ENCODE measurements at regions not wholly inside any gene's neighbourhood (a gene's known extent, or its start where the extent isn't known, plus 50 kb on each side); places are given as distances from the start of the nearest gene placed in this dataset.

DNA sequence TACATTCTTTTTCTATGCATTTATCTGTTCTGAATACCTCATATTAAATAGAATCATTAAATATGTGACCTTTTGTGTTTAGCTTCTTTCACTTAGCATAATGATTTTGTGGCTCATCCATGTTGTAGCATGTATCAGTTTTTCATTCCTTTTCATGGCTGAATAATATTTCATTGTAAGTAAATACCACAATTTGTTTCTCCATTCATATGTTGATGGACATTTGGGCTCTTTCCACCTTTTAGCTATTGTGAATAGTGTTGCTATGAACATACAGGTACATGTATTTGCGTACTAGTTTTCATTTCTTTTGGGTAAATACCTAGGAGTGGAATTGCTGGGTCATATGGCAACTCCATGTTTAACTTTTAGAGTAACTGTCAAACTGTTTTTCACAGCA is 85.1 kb downstream of the GNL3L start:
- Histone ChIP-seq H3K9me3 (no peaks in the 10 kb centered on the region), H3K36me3 (no peaks in the 10 kb centered on the region), H3K4me3 (no peak overlapping the region), H3K27ac (no peak overlapping the region), H3K4me1 (no peaks in the 10 kb centered on the region), H3K27me3 (no peaks in the 10 kb centered on the region)
- TF ChIP-seq, protein P1, sequence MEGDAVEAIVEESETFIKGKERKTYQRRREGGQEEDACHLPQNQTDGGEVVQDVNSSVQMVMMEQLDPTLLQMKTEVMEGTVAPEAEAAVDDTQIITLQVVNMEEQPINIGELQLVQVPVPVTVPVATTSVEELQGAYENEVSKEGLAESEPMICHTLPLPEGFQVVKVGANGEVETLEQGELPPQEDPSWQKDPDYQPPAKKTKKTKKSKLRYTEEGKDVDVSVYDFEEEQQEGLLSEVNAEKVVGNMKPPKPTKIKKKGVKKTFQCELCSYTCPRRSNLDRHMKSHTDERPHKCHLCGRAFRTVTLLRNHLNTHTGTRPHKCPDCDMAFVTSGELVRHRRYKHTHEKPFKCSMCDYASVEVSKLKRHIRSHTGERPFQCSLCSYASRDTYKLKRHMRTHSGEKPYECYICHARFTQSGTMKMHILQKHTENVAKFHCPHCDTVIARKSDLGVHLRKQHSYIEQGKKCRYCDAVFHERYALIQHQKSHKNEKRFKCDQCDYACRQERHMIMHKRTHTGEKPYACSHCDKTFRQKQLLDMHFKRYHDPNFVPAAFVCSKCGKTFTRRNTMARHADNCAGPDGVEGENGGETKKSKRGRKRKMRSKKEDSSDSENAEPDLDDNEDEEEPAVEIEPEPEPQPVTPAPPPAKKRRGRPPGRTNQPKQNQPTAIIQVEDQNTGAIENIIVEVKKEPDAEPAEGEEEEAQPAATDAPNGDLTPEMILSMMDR (IDR thresholded peaks at IDR 0.05 in 4 of 5, conservative IDR thresholded peaks at IDR 0.05 in 1 of 5): no peak
- TF ChIP-seq POLR2A (IDR thresholded peaks at IDR 0.05): no peak
- intact Hi-C loops (cut with DNase I; ENCODE audit: low total_unique reads) (no loop called here), in situ Hi-C loops (cut with MboI; ENCODE audit: low sequenced_read_pairs in 4 of 4) (no loop called here)
- DNase-seq: no peak
- ATAC-seq: no peak

DNA sequence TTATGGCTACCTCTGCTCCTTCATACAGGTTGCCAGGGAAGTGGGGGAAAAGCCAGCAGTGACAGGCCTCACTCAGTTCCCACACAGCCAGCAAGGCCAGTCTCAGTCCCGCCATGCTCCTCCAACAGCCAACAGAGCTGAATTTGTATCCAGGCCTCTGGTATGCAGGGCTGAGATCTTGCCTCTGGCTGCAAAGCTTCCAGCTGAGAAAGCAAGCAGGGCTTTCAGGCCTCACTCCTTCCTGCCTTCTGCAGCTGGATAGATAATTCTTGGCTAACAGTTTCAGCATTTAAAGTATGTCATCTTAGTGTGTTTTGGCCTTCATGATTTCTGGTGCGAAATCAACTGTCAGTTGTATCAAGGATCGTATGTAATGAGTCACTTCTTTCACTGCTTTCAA is 103.6 kb downstream of the GNL3L start:
- in situ Hi-C loops (cut with MboI; ENCODE audit: low sequenced_read_pairs in 4 of 4) (loop anchor here in 2 of 4 donors (25.0 kb wide), 2 partner anchors 379 to 1079 kb away; partner anchors contain the start of genes APEX2 (in 1 of the 2) and RRAGB (in 1 of the 2)), intact Hi-C loops (cut with DNase I; ENCODE audit: low total_unique reads) (loop anchor here (10.0 kb wide), 1 partner anchor 589 kb away; the partner anchor contains the start of gene PHF8)
- no peak for TF ChIP-seq POLR2A (IDR thresholded peaks at IDR 0.05)
- TF ChIP-seq, protein P1 (IDR thresholded peaks at IDR 0.05 in 4 of 5, conservative IDR thresholded peaks at IDR 0.05 in 1 of 5): no peak
- DNase-seq (no peak), ATAC-seq (no peak)
- Histone ChIP-seq H3K36me3 (no peaks in the 10 kb centered on the region), H3K27ac (no peak overlapping the region), H3K27me3 (no peaks in the 10 kb centered on the region), H3K4me1 (peaks cover 0 to under 1% of the 10 kb centered on the region in 2 donors), H3K4me3 (no peak overlapping the region), H3K9me3 (peaks cover 0 to 9% (median 0%) of the 10 kb centered on the region in 3 donors)

DNA sequence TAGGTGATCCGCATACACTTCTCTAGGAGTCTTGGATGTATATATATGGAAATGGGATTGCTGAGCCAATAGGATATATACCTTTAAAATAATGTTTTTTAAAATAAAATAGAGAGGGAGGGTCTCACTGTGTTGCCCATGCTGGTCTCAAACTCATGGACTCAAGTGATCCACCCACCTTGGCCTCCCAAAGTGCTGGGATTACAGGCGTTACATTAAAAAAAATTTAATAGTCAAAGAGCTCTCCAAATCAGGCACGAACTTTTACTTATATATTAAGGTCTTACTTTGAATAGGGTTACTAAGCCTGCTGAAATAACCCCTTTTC is 109.0 kb downstream of the GNL3L start:
- intact Hi-C loops (cut with DNase I; ENCODE audit: low total_unique reads): loop anchor here (1.0 to 10.0 kb wide), 7 partner anchors 108 to 1198 kb away; partner anchors contain the start of genes FAM120C and PHF8
- no peaks in the 10 kb centered on the region for H3K36me3 ChIP-seq
- peak overlapping the region; percentile 37 to 63 (median 60) for H3K4me3 ChIP-seq
- H3K27me3 ChIP-seq: no peaks in the 10 kb centered on the region
- DNase-seq (no peak), ATAC-seq (no peak)
- peaks cover 13 to 20% of the 10 kb centered on the region in 2 donors for H3K4me1 ChIP-seq
- H3K27ac ChIP-seq: peak overlapping the region; percentile 85 to 92 (median 90)
- TF ChIP-seq, protein P1 (IDR thresholded peaks at IDR 0.05 in 4 of 5, conservative IDR thresholded peaks at IDR 0.05 in 1 of 5): no peak
- no peak for TF ChIP-seq POLR2A (IDR thresholded peaks at IDR 0.05)
- in situ Hi-C loops (cut with MboI; ENCODE audit: low sequenced_read_pairs in 4 of 4): loop anchor here in 2 of 4 donors (25.0 kb wide), 2 partner anchors 373 to 1073 kb away; partner anchors contain the start of genes APEX2 (in 1 of the 2) and RRAGB (in 1 of the 2)
- no peaks in the 10 kb centered on the region for H3K9me3 ChIP-seq

DNA sequence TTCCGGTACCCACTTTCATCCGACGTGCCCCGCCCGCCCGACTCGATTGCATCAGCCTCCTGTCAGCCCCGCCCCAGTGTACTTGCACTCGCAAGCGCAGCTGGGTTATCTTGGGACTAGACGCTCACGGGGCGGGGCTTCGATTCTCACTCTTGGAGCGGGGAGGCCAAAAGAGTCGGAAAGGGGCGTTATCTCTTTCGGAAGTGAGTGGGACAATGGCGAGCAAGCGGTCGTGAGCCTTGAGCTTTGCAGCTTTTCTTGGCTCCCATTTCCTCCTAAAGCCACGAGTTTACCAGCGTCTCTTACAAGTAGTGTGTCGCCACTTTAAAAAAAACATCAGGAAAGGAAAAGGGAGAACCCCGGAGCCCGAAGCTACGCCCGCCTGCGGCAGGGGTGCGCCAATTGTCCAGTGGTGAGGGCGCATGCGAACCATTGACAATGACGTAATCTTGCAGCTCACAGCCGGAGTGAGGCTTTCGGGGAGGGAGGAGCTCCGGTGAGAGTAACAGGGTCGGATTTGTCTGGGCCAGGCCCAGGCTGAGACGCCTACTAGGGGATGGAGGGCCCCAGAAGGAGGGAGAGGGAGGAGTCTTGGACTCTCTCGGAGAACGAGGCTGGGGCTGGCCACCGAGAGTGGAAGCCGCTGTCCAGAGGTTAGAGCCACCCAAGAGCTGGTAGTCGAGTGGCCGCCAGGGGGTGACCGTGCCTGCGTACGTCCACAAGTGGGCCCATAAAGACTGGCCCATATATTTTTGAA is 109.5 kb downstream of the GNL3L start:
- H3K9me3 ChIP-seq: no peaks in the 10 kb centered on the region
- H3K27ac ChIP-seq: peak overlapping the region; percentile 85 to 92 (median 90)
- TF ChIP-seq POLR2A (IDR thresholded peaks at IDR 0.05): peak; percentile 62 to 81
- TF ChIP-seq, protein P1 (IDR thresholded peaks at IDR 0.05 in 4 of 5, conservative IDR thresholded peaks at IDR 0.05 in 1 of 5): peak in 4 of 5 experiments; percentile 71 to 82 (median 76)
- peaks cover 13 to 20% of the 10 kb centered on the region in 2 donors for H3K4me1 ChIP-seq
- in situ Hi-C loops (cut with MboI; ENCODE audit: low sequenced_read_pairs in 4 of 4): loop anchor here in 3 of 4 donors (10.0 to 25.0 kb wide), 3 partner anchors 165 to 1073 kb away; partner anchors contain the start of genes MAGED2 (in 2 of the 3), APEX2 (in 1 of the 3) and RRAGB (in 1 of the 3)
- no peaks in the 10 kb centered on the region for H3K36me3 ChIP-seq
- peak; percentile 73 to 79 for ATAC-seq
- H3K4me3 ChIP-seq: peak overlapping the region; percentile 53 to 63 (median 60)
- DNase-seq: peak; percentile 92 to 95
- no peaks in the 10 kb centered on the region for H3K27me3 ChIP-seq
- intact Hi-C loops (cut with DNase I; ENCODE audit: low total_unique reads): loop anchor here (1.0 to 10.0 kb wide), 11 partner anchors 68 to 1199 kb away; partner anchors contain the start of genes FAM120C, GNL3L and PHF8

Data from gastrocnemius medialis (tissue), 4 donors.